ENCODE measurements at regions not wholly inside any gene's neighbourhood (a gene's known extent, or its start where the extent isn't known, plus 50 kb on each side); places are given as distances from the start of the nearest gene placed in this dataset.

GRCh38 chr15:72982714-72983113, 69.5 kb upstream of the NEO1 start:
- TF ChIP-seq, protein P1, sequence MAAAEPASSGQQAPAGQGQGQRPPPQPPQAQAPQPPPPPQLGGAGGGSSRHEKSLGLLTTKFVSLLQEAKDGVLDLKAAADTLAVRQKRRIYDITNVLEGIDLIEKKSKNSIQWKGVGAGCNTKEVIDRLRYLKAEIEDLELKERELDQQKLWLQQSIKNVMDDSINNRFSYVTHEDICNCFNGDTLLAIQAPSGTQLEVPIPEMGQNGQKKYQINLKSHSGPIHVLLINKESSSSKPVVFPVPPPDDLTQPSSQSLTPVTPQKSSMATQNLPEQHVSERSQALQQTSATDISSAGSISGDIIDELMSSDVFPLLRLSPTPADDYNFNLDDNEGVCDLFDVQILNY (CRISPR knock-in tag; IDR thresholded peaks at IDR 0.05) = no peak
- TF ChIP-seq, protein P2, sequence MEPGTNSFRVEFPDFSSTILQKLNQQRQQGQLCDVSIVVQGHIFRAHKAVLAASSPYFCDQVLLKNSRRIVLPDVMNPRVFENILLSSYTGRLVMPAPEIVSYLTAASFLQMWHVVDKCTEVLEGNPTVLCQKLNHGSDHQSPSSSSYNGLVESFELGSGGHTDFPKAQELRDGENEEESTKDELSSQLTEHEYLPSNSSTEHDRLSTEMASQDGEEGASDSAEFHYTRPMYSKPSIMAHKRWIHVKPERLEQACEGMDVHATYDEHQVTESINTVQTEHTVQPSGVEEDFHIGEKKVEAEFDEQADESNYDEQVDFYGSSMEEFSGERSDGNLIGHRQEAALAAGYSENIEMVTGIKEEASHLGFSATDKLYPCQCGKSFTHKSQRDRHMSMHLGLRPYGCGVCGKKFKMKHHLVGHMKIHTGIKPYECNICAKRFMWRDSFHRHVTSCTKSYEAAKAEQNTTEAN (CRISPR knock-in tag; IDR thresholded peaks at IDR 0.05) = no peak
- no peak for TF ChIP-seq NFATC4 (CRISPR knock-in tag; IDR thresholded peaks at IDR 0.05)
- no peak for TF ChIP-seq CTCF (IDR thresholded peaks at IDR 0.05)
- TF ChIP-seq HMGXB4 (CRISPR knock-in tag; IDR thresholded peaks at IDR 0.05) = no peak
